Suprapubic skin (tissue), 4 donors: ENCODE measurements at regions not wholly inside any gene's neighbourhood (a gene's known extent, or its start where the extent isn't known, plus 50 kb on each side); places are given as distances from the start of the nearest gene placed in this dataset.

Source experiments
- DNase-seq, 2 donors: peaks; one replicate each; pipeline ENCODE4 v3.0.0-alpha.2; 2019; ENCODE audit warnings: low spot score in 2 of 2
- H3K27ac ChIP-seq: fragments of 200-600 bp; sonication (generic); one replicate; pipeline ENCODE4 v1.5.1; 2019
- H3K27me3 ChIP-seq: fragments of 200-600 bp; sonication (generic); one replicate; pipeline ENCODE4 v1.5.1; 2019
- H3K36me3 ChIP-seq: fragments of 200-600 bp; sonication (generic); one replicate; pipeline ENCODE4 v1.5.1; 2019
- H3K4me1 ChIP-seq: fragments of 200-600 bp; sonication (generic); one replicate; pipeline ENCODE4 v1.5.1; 2019
- H3K4me3 ChIP-seq: fragments of 200-600 bp; sonication (generic); one replicate; pipeline ENCODE4 v1.5.1; 2019; ENCODE audit warnings: mild to moderate bottlenecking
- H3K9me3 ChIP-seq: fragments of 200-600 bp; sonication (generic); one replicate; pipeline ENCODE4 v1.5.1; 2019
- CTCF ChIP-seq, 2 donors: fragments of 200-600 bp in 1 of 2; fragments of 450-650 bp in 1 of 2; sonication (generic) in 1 of 2; IDR thresholded peaks; one replicate each; pipeline ENCODE4 v1.5.1; 2016 to 2019; ENCODE audit warnings: antibody characterized with exemption in 2 of 2, mild to moderate bottlenecking in 1 of 2, moderate library complexity in 1 of 2
- EP300 ChIP-seq: sonication (generic); formaldehyde crosslinking; IDR thresholded peaks from one replicate; pipeline ENCODE4 v1.6.1; 2017; ENCODE audit warnings: antibody characterized with exemption
- POLR2A ChIP-seq, 2 donors: fragments of 450-650 bp; IDR thresholded peaks; one replicate each; pipeline ENCODE4 v1.6.1; 2017; ENCODE audit warnings: antibody characterized with exemption in 2 of 2, mild to moderate bottlenecking in 2 of 2, moderate library complexity in 2 of 2
- POLR2AphosphoS5 ChIP-seq, 3 donors: sonication (generic); formaldehyde crosslinking; IDR thresholded peaks; one replicate each; pipeline ENCODE4 v1.6.1; 2017; ENCODE audit warnings: antibody characterized with exemption in 3 of 3
- WGBS: methylation state at CpG from one replicate; pipeline ENCODE4 v1.1.5; 2018; 5-methylcytosine and 5-hydroxymethylcytosine counted together

- no peak for TF ChIP-seq POLR2A (IDR thresholded peaks at IDR 0.05)
- TF ChIP-seq POLR2AphosphoS5 (IDR thresholded peaks at IDR 0.05) = no peak
- no peak for TF ChIP-seq EP300
- no peak for TF ChIP-seq CTCF (IDR thresholded peaks at IDR 0.05)
- Histone ChIP-seq H3K27ac (no peak overlapping the region), H3K27me3 (no peaks in the 10 kb centered on the region), H3K9me3 (no peaks in the 10 kb centered on the region), H3K4me1 (peaks cover 8% of the 10 kb centered on the region), H3K36me3 (no peaks in the 10 kb centered on the region), H3K4me3 (no peak overlapping the region)
- 87% methylated on average over 4 of the region's 4 CpGs for WGBS
- no peak for DNase-seq
Observed at GRCh38 chr9:95766906-95767305, 108.6 kb upstream of the ERCC6L2 start.

GRCh38 chr9:95764533-95765319, 110.8 kb upstream of the ERCC6L2 start:
- DNase-seq = no peak

GRCh38 chr9:95763983-95764382, 111.5 kb upstream of the ERCC6L2 start:
- no peaks in the 10 kb centered on the region for H3K9me3 ChIP-seq
- no peak overlapping the region for H3K4me3 ChIP-seq
- no peaks in the 10 kb centered on the region for H3K36me3 ChIP-seq
- DNase-seq = no peak
- WGBS = 80% methylated on average over 2 of the region's 2 CpGs
- H3K27ac ChIP-seq = no peak overlapping the region
- H3K27me3 ChIP-seq = no peaks in the 10 kb centered on the region
- H3K4me1 ChIP-seq = no peaks in the 10 kb centered on the region
- TF ChIP-seq POLR2A (IDR thresholded peaks at IDR 0.05) (no peak), CTCF (IDR thresholded peaks at IDR 0.05) (no peak), POLR2AphosphoS5 (IDR thresholded peaks at IDR 0.05) (no peak), EP300 (no peak)

More at GRCh38 chr9:95764533-95765319, 110.8 kb upstream of the ERCC6L2 start:
- no peak overlapping the region for H3K27ac ChIP-seq
- H3K9me3 ChIP-seq = no peaks in the 10 kb centered on the region
- no peaks in the 10 kb centered on the region for H3K36me3 ChIP-seq
- no peaks in the 10 kb centered on the region for H3K27me3 ChIP-seq
- TF ChIP-seq CTCF (IDR thresholded peaks at IDR 0.05) (no peak), POLR2AphosphoS5 (IDR thresholded peaks at IDR 0.05) (no peak), EP300 (no peak), POLR2A (IDR thresholded peaks at IDR 0.05) (no peak)
- no peaks in the 10 kb centered on the region for H3K4me1 ChIP-seq
- H3K4me3 ChIP-seq = no peak overlapping the region
- 37% methylated on average over 19 of the region's 19 CpGs for WGBS

GRCh38 chr9:95763006-95763405, 112.5 kb upstream of the ERCC6L2 start:
- Histone ChIP-seq H3K4me1 (no peaks in the 10 kb centered on the region), H3K9me3 (no peaks in the 10 kb centered on the region), H3K27ac (no peak overlapping the region), H3K4me3 (no peak overlapping the region), H3K36me3 (no peaks in the 10 kb centered on the region), H3K27me3 (no peaks in the 10 kb centered on the region)
- TF ChIP-seq POLR2A (IDR thresholded peaks at IDR 0.05) (no peak), CTCF (IDR thresholded peaks at IDR 0.05) (no peak), POLR2AphosphoS5 (IDR thresholded peaks at IDR 0.05) (no peak), EP300 (no peak)
- WGBS = 98% methylated on average over 3 of the region's 3 CpGs
- DNase-seq = no peak

GRCh38 chr9:95762322-95762721, 113.2 kb upstream of the ERCC6L2 start:
- peaks cover 1% of the 10 kb centered on the region for H3K4me1 ChIP-seq
- no peak for DNase-seq
- H3K9me3 ChIP-seq = no peaks in the 10 kb centered on the region
- H3K27me3 ChIP-seq = no peaks in the 10 kb centered on the region
- no peak overlapping the region for H3K27ac ChIP-seq
- no peak for TF ChIP-seq POLR2A (IDR thresholded peaks at IDR 0.05)
- no peak for TF ChIP-seq EP300
- TF ChIP-seq POLR2AphosphoS5 (IDR thresholded peaks at IDR 0.05) = no peak
- TF ChIP-seq CTCF (IDR thresholded peaks at IDR 0.05) = no peak
- H3K4me3 ChIP-seq = no peak overlapping the region
- no peaks in the 10 kb centered on the region for H3K36me3 ChIP-seq
- 92% methylated on average over 6 of the region's 6 CpGs for WGBS
